WERI-Rb-1 (cell line): ENCODE measurements at regions not wholly inside any gene's neighbourhood (a gene's known extent, or its start where the extent isn't known, plus 50 kb on each side); places are given as distances from the start of the nearest gene placed in this dataset.

Source experiments
- DNase-seq: peaks from one replicate; pipeline ENCODE4 v3.0.0-alpha.2; 2020
- H3K27ac ChIP-seq: fragments of 250-450 bp; sonication (Bioruptor Pico); 2 replicates; pipeline ENCODE4 v1.5.1; 2020; ENCODE audit warnings: mild to moderate bottlenecking, moderate library complexity
- H3K27me3 ChIP-seq: fragments of 250-450 bp; sonication (Bioruptor Pico); 2 replicates; pipeline ENCODE4 v1.5.1; 2021; ENCODE audit warnings: mild to moderate bottlenecking, low read depth, moderate library complexity; ENCODE audit not compliant: insufficient read depth, severe bottlenecking
- H3K36me3 ChIP-seq: fragments of 250-450 bp; sonication (Bioruptor Pico); 2 replicates; pipeline ENCODE4 v1.5.1; 2020; ENCODE audit warnings: mild to moderate bottlenecking, moderate library complexity
- H3K4me3 ChIP-seq: 2 replicates; pipeline ENCODE4 v1.5.1; 2011; ENCODE audit warnings: low read depth, mild to moderate bottlenecking, control low read depth, low read length
- H3K9me3 ChIP-seq: fragments of 250-450 bp; sonication (Bioruptor Pico); 2 replicates; pipeline ENCODE4 v1.5.1; 2021; ENCODE audit warnings: mild to moderate bottlenecking, moderate library complexity; ENCODE audit not compliant: severe bottlenecking
- TF ChIP-seq, protein P1 (sequence below): IDR thresholded peaks from 2 replicates; pipeline ENCODE4 v1.5.1; 2011; ENCODE audit warnings: low read depth, mild to moderate bottlenecking, control low read depth, inconsistent platforms, low read length

DNA sequence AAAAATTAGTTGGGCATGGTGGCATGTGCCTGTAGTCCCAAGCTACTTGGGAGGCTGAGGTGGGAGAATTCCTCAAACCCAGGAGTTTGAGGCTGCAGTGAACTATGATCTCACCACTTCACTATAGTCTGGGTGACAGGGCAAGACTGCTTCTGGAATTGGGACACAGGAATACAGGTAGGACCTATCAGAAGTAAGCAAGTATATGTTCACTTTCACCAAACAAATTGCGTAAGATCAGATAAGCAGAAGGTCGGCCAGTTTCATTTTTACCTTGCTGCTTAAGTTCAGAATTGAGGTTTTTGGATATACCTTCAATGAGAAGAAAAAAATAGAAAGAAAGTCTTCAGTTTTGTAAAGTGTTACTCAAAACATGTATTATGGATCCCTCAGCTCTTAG is 171.7 kb downstream of the MAT2B start:
- TF ChIP-seq, protein P1, sequence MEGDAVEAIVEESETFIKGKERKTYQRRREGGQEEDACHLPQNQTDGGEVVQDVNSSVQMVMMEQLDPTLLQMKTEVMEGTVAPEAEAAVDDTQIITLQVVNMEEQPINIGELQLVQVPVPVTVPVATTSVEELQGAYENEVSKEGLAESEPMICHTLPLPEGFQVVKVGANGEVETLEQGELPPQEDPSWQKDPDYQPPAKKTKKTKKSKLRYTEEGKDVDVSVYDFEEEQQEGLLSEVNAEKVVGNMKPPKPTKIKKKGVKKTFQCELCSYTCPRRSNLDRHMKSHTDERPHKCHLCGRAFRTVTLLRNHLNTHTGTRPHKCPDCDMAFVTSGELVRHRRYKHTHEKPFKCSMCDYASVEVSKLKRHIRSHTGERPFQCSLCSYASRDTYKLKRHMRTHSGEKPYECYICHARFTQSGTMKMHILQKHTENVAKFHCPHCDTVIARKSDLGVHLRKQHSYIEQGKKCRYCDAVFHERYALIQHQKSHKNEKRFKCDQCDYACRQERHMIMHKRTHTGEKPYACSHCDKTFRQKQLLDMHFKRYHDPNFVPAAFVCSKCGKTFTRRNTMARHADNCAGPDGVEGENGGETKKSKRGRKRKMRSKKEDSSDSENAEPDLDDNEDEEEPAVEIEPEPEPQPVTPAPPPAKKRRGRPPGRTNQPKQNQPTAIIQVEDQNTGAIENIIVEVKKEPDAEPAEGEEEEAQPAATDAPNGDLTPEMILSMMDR: no peak

DNA sequence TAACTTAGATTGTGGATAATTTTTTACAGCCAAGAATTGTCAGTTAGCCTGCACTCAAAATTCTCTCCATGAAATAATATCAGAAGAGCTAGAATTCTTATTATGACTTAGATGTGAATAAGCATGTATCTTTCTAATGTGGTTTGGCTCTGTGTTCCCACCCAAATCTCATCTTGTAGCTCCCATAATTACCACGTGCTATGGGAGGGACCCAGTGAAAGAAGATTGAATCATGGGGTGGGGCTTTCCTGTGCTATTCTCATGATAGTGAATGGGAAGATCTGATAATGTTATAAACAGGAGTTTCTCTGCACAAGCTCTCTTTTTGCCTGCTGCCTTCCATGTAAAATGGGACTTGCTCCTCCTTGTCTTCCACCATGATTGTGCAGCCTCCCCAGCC is 176.8 kb downstream of the MAT2B start:
- Histone ChIP-seq H3K4me3 (no peak overlapping the region), H3K27ac (no peak overlapping the region), H3K36me3 (no peaks in the 10 kb centered on the region), H3K27me3 (no peaks in the 10 kb centered on the region), H3K9me3 (no peaks in the 10 kb centered on the region)
- TF ChIP-seq, protein P1: no peak
- no peak for DNase-seq

More for the DNA sequence above, 171.7 kb downstream of the MAT2B start:
- no peak for DNase-seq
- H3K27ac ChIP-seq: no peak overlapping the region
- no peak overlapping the region for H3K4me3 ChIP-seq
- no peaks in the 10 kb centered on the region for H3K27me3 ChIP-seq
- no peaks in the 10 kb centered on the region for H3K9me3 ChIP-seq
- no peaks in the 10 kb centered on the region for H3K36me3 ChIP-seq

DNA sequence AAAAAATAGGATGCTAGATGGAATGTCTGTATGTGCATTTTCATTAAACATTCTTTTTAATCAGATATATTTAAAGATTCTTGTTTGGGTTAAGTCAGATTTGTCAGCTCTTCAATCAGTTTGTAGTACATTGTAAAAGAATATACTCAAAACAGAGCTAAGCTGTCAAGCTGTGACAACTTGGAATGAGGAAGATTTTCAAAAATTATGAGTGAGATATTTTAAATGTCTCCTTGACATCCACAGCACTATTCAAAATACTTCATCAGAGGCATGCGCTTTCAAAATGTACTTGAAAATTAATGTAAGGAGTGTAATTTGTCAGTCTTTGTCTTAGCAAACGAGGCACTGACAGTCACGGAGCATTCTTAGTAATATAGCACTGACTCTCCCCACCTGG is 182.0 kb downstream of the MAT2B start:
- H3K4me3 ChIP-seq: no peak overlapping the region
- TF ChIP-seq, protein P1: no peak
- no peak for DNase-seq
- no peaks in the 10 kb centered on the region for H3K27me3 ChIP-seq
- no peak overlapping the region for H3K27ac ChIP-seq
- no peaks in the 10 kb centered on the region for H3K9me3 ChIP-seq
- H3K36me3 ChIP-seq: no peaks in the 10 kb centered on the region

DNA sequence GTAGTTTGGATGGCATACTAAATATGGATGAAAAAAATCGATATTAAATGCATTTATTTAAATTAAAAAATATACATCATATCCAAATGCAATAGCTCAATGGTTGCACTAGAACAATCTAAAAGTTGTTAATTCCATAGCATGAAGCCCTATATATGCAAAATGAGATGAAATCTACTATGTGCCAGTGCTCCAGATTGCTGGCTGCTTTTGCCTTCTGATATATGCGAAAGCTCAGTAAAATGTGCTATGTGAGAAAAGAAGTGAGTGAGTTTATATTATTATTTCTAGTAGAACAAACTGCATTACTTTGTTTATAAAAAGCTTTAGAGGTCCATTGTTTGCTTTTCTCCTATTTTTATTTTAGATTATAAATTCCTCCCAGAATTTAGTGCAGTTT is 186.7 kb downstream of the MAT2B start:
- TF ChIP-seq, protein P1: no peak
- no peaks in the 10 kb centered on the region for H3K9me3 ChIP-seq
- no peak overlapping the region for H3K27ac ChIP-seq
- no peaks in the 10 kb centered on the region for H3K27me3 ChIP-seq
- no peaks in the 10 kb centered on the region for H3K36me3 ChIP-seq
- no peak overlapping the region for H3K4me3 ChIP-seq
- DNase-seq: no peak

DNA sequence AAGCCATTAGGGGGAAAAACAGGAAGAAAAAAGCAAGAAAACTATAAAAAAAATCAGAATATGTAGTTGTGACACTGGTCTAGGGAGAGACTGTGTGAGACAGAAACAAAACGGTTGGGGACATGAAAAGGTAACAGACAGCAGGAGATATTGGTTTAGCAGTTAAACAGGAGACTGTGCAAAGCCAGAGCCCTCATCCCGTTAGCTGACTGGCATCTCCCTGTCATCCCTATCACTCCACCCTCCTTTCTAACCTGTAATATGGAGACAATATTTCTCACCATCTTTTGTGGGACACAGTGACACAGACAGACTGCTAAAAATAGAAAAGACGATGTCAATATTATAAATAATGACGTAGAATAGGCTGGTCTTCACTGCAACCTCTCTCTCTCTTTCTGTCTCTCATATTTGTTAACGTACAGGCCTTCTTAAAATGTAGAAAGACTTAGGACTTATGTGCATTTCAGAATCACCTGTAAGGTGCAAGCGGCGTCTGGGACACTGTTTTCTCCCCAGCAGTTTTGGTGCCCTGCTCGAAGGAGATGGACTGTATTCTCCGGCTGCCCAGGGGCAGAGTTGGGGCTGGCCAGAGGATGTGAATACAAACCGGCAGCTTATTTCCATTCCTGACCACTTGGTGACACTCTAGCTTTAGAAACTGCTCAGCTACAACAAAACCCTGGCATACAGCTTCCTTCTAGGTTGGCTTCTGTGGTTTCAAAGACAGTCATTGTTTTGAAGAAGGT is 190.6 kb downstream of the MAT2B start:
- no peaks in the 10 kb centered on the region for H3K27me3 ChIP-seq
- H3K9me3 ChIP-seq: no peaks in the 10 kb centered on the region
- no peak overlapping the region; the same call in 1 of the 2 replicates for H3K27ac ChIP-seq
- DNase-seq: peak; percentile 63
- H3K36me3 ChIP-seq: no peaks in the 10 kb centered on the region
- TF ChIP-seq, protein P1: peak; percentile 78
- peak overlapping the region; percentile 26 for H3K4me3 ChIP-seq

DNA sequence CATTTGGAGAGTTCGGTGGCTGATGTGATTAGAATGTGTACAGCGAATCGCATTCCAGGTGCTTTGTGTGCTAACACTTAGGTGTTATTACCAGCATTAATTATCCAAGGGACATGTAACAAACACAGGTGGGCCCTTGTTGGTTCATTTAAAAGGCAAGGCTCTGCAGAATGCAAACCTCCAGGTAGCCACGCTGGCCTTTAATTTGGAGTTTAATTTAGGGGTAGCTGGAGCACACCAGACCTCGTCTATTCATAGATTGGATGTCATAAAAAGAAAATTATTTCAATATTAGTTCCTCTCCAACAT is 191.1 kb downstream of the MAT2B start:
- Histone ChIP-seq H3K4me3 (no peak overlapping the region), H3K27me3 (no peaks in the 10 kb centered on the region), H3K27ac (no peak overlapping the region), H3K36me3 (no peaks in the 10 kb centered on the region), H3K9me3 (no peaks in the 10 kb centered on the region)
- no peak for DNase-seq
- TF ChIP-seq, protein P1: no peak
